ENCODE measurements at regions not wholly inside any gene's neighbourhood (a gene's known extent, or its start where the extent isn't known, plus 50 kb on each side); places are given as distances from the start of the nearest gene placed in this dataset.

DNA sequence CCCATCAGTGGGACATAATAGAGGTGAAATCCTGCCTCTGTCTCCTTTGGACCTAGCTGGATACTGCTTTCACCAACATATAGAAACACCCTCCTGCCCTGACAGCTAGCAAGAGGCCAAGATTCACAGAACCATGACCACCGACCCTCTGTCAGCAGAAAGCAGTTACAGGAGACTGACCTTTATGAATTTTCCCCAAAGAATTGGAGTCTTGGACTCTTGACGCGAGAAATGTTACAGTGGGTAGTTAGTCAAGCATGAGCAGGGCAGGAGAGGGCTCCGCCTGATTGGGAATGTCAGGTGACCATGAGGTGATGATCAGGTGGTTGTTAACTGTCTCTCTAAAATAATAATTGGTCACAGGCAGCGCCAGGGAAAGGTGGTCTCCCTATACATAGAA lies 1002.3 kb downstream of the TDRD15 start:
- peaks cover 15% of the 10 kb centered on the region; the same call in 2 of the 3 replicates for H3K9me3 ChIP-seq
- no peak for ATAC-seq
- ChIA-PET POLR2A (no interaction called here), CTCF (no interaction called here)
- no peak overlapping the region for H3K27ac ChIP-seq
- H3K4me1 ChIP-seq, result no peaks in the 10 kb centered on the region
- TF ChIP-seq POLR2AphosphoS2 (conservative IDR thresholded peaks at IDR 0.05; ENCODE audit: low read length) (no peak), EHMT2 (IDR thresholded peaks at IDR 0.05; ENCODE audit: low read depth) (no peak)
- no peak for FAIRE-seq
- DNase-seq (ENCODE audit: low read depth in 1 of 2, low spot score in 1 of 2), result no peak
- no peak overlapping the region for H3K4me2 ChIP-seq
- H3K4me3 ChIP-seq, result no peak overlapping the region
- WGBS (ENCODE audit: missing lambda C conversion rate), result 32% methylated on average over 5 of the region's 5 CpGs

- no peak for TF ChIP-seq PHF8 (IDR thresholded peaks at IDR 0.05; ENCODE audit: borderline replicate concordance, low read depth)
- TF ChIP-seq ZSCAN20 (CRISPR knock-in tag; IDR thresholded peaks at IDR 0.05), result no peak
- TF ChIP-seq EP300 (IDR thresholded peaks at IDR 0.05), result no peak
- no peak for TF ChIP-seq EHF (CRISPR knock-in tag; IDR thresholded peaks at IDR 0.05)
- TF ChIP-seq HEYL (CRISPR knock-in tag; IDR thresholded peaks at IDR 0.05), result no peak
- TF ChIP-seq RFX5 (IDR thresholded peaks at IDR 0.05), result no peak
- TF ChIP-seq, protein P1, sequence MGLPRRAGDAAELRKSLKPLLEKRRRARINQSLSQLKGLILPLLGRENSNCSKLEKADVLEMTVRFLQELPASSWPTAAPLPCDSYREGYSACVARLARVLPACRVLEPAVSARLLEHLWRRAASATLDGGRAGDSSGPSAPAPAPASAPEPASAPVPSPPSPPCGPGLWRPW (IDR thresholded peaks at IDR 0.05), result no peak
- no peak for TF ChIP-seq CHD2 (IDR thresholded peaks at IDR 0.05; ENCODE audit: low read length, partially characterized antibody)
- TF ChIP-seq GATA3 (IDR thresholded peaks at IDR 0.05; ENCODE audit: borderline replicate concordance), result no peak
- no peak for TF ChIP-seq POLR2AphosphoS2 (conservative IDR thresholded peaks at IDR 0.05; ENCODE audit: low read length)
- no peak for TF ChIP-seq FOSB (CRISPR knock-in tag; IDR thresholded peaks at IDR 0.05)
- no peak for TF ChIP-seq SMC3 (IDR thresholded peaks at IDR 0.05)
- no peak for TF ChIP-seq REST (IDR thresholded peaks at IDR 0.05)
- no peak for TF ChIP-seq CBX2 (IDR thresholded peaks at IDR 0.05; ENCODE audit: borderline replicate concordance, low read depth)
- no peak for TF ChIP-seq JUN (IDR thresholded peaks at IDR 0.05)
- TF ChIP-seq CHD4 (IDR thresholded peaks at IDR 0.05; ENCODE audit: borderline replicate concordance), result no peak
- no peak for DNase-seq (ENCODE audit: low read depth in 1 of 2, low spot score in 1 of 2)
- Histone ChIP-seq H3K27ac (no peak overlapping the region), H3K4me3 (no peak overlapping the region), H3K9me3 (peaks cover 15% of the 10 kb centered on the region; the same call in 2 of the 3 replicates), H3K4me2 (no peak overlapping the region), H3K4me1 (no peaks in the 10 kb centered on the region)
- no peak for ATAC-seq
- ChIA-PET CTCF (no interaction called here), POLR2A (no interaction called here)
- no peak for FAIRE-seq
Observed at GRCh38 chr2:22126978-22127377, 1003.2 kb downstream of the TDRD15 start.

GRCh38 chr2:22134421-22134820 lies 1010.7 kb downstream of the TDRD15 start:
- POLR2A ChIA-PET, result no interaction called here
- H3K4me3 ChIP-seq, result no peak overlapping the region
- H3K9me3 ChIP-seq, result no peaks in the 10 kb centered on the region; the same call in 2 of the 3 replicates
- FAIRE-seq (no peak), ATAC-seq (no peak), DNase-seq (ENCODE audit: low read depth in 1 of 2, low spot score in 1 of 2) (no peak)
- no peaks in the 10 kb centered on the region for H3K4me1 ChIP-seq
- H3K4me2 ChIP-seq, result no peak overlapping the region
- 37% methylated on average over 4 of the region's 4 CpGs for WGBS (ENCODE audit: missing lambda C conversion rate)
- TF ChIP-seq TP53 (CRISPR knock-in tag; IDR thresholded peaks at IDR 0.05), result no peak
- H3K27ac ChIP-seq, result no peak overlapping the region
- CTCF ChIA-PET, result no interaction called here

DNA sequence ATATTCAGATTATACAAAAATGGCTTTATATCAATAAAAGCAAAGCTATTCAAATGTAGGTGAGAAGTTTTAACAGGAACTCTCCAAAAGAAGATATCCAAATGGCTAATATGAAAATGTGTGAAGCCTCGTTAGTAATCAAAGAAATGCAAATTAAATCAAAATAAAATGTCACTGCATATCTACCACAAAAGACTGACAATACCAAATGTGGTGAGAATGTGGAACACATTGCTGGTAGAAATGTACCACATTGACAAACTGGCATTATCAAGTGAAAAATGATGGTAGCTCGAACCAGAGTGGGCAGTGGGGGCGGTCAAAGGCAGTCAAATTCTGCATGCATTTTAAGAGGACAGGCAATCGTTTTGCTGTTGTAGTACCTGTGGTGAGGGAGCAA lies 1012.7 kb downstream of the TDRD15 start:
- H3K9me3 ChIP-seq, result no peaks in the 10 kb centered on the region; the same call in 2 of the 3 replicates
- ChIA-PET POLR2A (no interaction called here), CTCF (no interaction called here)
- ATAC-seq (no peak), FAIRE-seq (no peak), DNase-seq (ENCODE audit: low read depth in 1 of 2, low spot score in 1 of 2) (no peak)
- no peak overlapping the region for H3K27ac ChIP-seq
- no peak overlapping the region for H3K4me3 ChIP-seq
- H3K4me1 ChIP-seq, result no peaks in the 10 kb centered on the region
- WGBS (ENCODE audit: missing lambda C conversion rate), result under 1% methylated on average over 4 of the region's 4 CpGs
- H3K4me2 ChIP-seq, result no peak overlapping the region
- no peak for TF ChIP-seq RARB (CRISPR knock-in tag; IDR thresholded peaks at IDR 0.05)
- TF ChIP-seq EHF (CRISPR knock-in tag; IDR thresholded peaks at IDR 0.05), result no peak
- no peak for TF ChIP-seq RAD21 (conservative IDR thresholded peaks at IDR 0.05 in 1 of 2, IDR thresholded peaks at IDR 0.05 in 1 of 2)
- no peak for TF ChIP-seq REST (IDR thresholded peaks at IDR 0.05)
- no peak for TF ChIP-seq GATA3 (IDR thresholded peaks at IDR 0.05; ENCODE audit: borderline replicate concordance)
- TF ChIP-seq FOSL2 (IDR thresholded peaks at IDR 0.05), result no peak
- no peak for TF ChIP-seq FOSL2 (CRISPR knock-in tag; IDR thresholded peaks at IDR 0.05)
- TF ChIP-seq JUN (IDR thresholded peaks at IDR 0.05), result no peak
- TF ChIP-seq, protein P2, sequence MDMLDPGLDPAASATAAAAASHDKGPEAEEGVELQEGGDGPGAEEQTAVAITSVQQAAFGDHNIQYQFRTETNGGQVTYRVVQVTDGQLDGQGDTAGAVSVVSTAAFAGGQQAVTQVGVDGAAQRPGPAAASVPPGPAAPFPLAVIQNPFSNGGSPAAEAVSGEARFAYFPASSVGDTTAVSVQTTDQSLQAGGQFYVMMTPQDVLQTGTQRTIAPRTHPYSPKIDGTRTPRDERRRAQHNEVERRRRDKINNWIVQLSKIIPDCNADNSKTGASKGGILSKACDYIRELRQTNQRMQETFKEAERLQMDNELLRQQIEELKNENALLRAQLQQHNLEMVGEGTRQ (IDR thresholded peaks at IDR 0.05), result no peak
